Activated CD4-positive, alpha-beta T cell treated with anti-CD3 and anti-CD28 coated beads, Interleukin-2, amount 10 ng/mL, durations not matched to agents 7 days and 5 days (primary cell): ENCODE measurements at regions not wholly inside any gene's neighbourhood (a gene's known extent, or its start where the extent isn't known, plus 50 kb on each side); places are given as distances from the start of the nearest gene placed in this dataset.
"Not testable (repeated sequence)": the region's sequence is repeated elsewhere in the genome, so short reads cannot be mapped to it uniquely, and the experiment has no call there.

Experiments
- CTCF ChIA-PET: fragments of 350-600 bp; sonication (Branson Sonifier 250); formaldehyde crosslinking; loops from one replicate; lab custom pipeline; 2021; ENCODE audit warnings: antibody characterized with exemption; lab: Charles Lee
- POLR2A ChIA-PET: fragments of 350-600 bp; sonication (Branson Sonifier 250); formaldehyde crosslinking; loops from one replicate; lab custom pipeline; 2021; ENCODE audit warnings: antibody characterized with exemption; lab: Charles Lee
- DNase-seq: peaks from one replicate; pipeline ENCODE4 v3.0.0-alpha.2; 2020
- H3K27ac Mint-ChIP-seq: one replicate; pipeline ENCODE4 v1.8.0; 2021; ENCODE audit warnings: mild to moderate bottlenecking, moderate library complexity, mixed read lengths
- H3K27me3 Mint-ChIP-seq: one replicate; pipeline ENCODE4 v1.8.0; 2021; ENCODE audit warnings: mixed read lengths
- H3K36me3 Mint-ChIP-seq: one replicate; pipeline ENCODE4 v1.8.0; 2021; ENCODE audit warnings: low read depth, mixed read lengths
- H3K4me1 Mint-ChIP-seq: one replicate; pipeline ENCODE4 v1.8.0; 2021; ENCODE audit warnings: mixed read lengths
- H3K4me3 Mint-ChIP-seq: one replicate; pipeline ENCODE4 v1.8.0; 2021; ENCODE audit warnings: mild to moderate bottlenecking, moderate library complexity, mixed read lengths
- H3K9me3 Mint-ChIP-seq: one replicate; pipeline ENCODE4 v1.8.0; 2021; ENCODE audit warnings: mixed read lengths

GRCh38 chrX:838666-839065 lies 208.1 kb downstream of the SHOX start:
- H3K27ac Mint-ChIP-seq, H3K4me1 Mint-ChIP-seq, CTCF ChIA-PET, POLR2A ChIA-PET, H3K4me3 Mint-ChIP-seq, H3K36me3 Mint-ChIP-seq, H3K27me3 Mint-ChIP-seq, DNase-seq: not testable (repeated sequence)
- peaks cover 14% of the 10 kb centered on the region for H3K9me3 Mint-ChIP-seq

- CTCF ChIA-PET, H3K27ac Mint-ChIP-seq, H3K27me3 Mint-ChIP-seq, H3K36me3 Mint-ChIP-seq, H3K4me1 Mint-ChIP-seq, POLR2A ChIA-PET, DNase-seq, H3K4me3 Mint-ChIP-seq: not testable (repeated sequence)
- peaks cover 15% of the 10 kb centered on the region for H3K9me3 Mint-ChIP-seq
Observed at GRCh38 chrX:835857-836256, 205.3 kb downstream of the SHOX start.

GRCh38 chrX:830532-830931 lies 199.9 kb downstream of the SHOX start:
- DNase-seq, result no peak

GRCh38 chrX:829145-829544 lies 198.6 kb downstream of the SHOX start:
- ChIA-PET POLR2A (no interaction called here), CTCF (no interaction called here)
- H3K9me3 Mint-ChIP-seq, result peaks cover 4% of the 10 kb centered on the region
- H3K36me3 Mint-ChIP-seq, result no peaks in the 10 kb centered on the region
- no peak overlapping the region for H3K4me3 Mint-ChIP-seq
- H3K27ac Mint-ChIP-seq, result no peak overlapping the region
- no peaks in the 10 kb centered on the region for H3K27me3 Mint-ChIP-seq
- no peaks in the 10 kb centered on the region for H3K4me1 Mint-ChIP-seq
- DNase-seq, result no peak

More at GRCh38 chrX:830532-830931, 199.9 kb downstream of the SHOX start:
- peaks cover 4% of the 10 kb centered on the region for H3K9me3 Mint-ChIP-seq
- no peak overlapping the region for H3K4me3 Mint-ChIP-seq
- no peaks in the 10 kb centered on the region for H3K36me3 Mint-ChIP-seq
- H3K27me3 Mint-ChIP-seq, result no peaks in the 10 kb centered on the region
- ChIA-PET CTCF (no interaction called here), POLR2A (no interaction called here)
- H3K4me1 Mint-ChIP-seq, result no peaks in the 10 kb centered on the region
- no peak overlapping the region for H3K27ac Mint-ChIP-seq

- POLR2A ChIA-PET, result no interaction called here
- no peaks in the 10 kb centered on the region for H3K36me3 Mint-ChIP-seq
- no peak overlapping the region for H3K27ac Mint-ChIP-seq
- no peak for DNase-seq
- H3K9me3 Mint-ChIP-seq, result peaks cover 4% of the 10 kb centered on the region
- H3K27me3 Mint-ChIP-seq, result no peaks in the 10 kb centered on the region
- H3K4me1 Mint-ChIP-seq, result no peaks in the 10 kb centered on the region
- CTCF ChIA-PET, result no interaction called here
- no peak overlapping the region for H3K4me3 Mint-ChIP-seq
Observed at GRCh38 chrX:828411-828959, 197.9 kb downstream of the SHOX start.

GRCh38 chrX:826448-826847 lies 195.9 kb downstream of the SHOX start:
- CTCF ChIA-PET, result no interaction called here
- Mint-ChIP-seq H3K36me3 (no peaks in the 10 kb centered on the region), H3K27me3 (no peaks in the 10 kb centered on the region), H3K4me1 (no peaks in the 10 kb centered on the region), H3K9me3 (peaks cover 10% of the 10 kb centered on the region), H3K4me3 (no peak overlapping the region), H3K27ac (no peak overlapping the region)
- no peak for DNase-seq
- POLR2A ChIA-PET, result no interaction called here

GRCh38 chrX:825991-826390 lies 195.4 kb downstream of the SHOX start:
- POLR2A ChIA-PET, result no interaction called here
- H3K27ac Mint-ChIP-seq, result no peak overlapping the region
- H3K9me3 Mint-ChIP-seq, result peaks cover 10% of the 10 kb centered on the region
- H3K36me3 Mint-ChIP-seq, result no peaks in the 10 kb centered on the region
- no peaks in the 10 kb centered on the region for H3K27me3 Mint-ChIP-seq
- CTCF ChIA-PET, result no interaction called here
- no peak for DNase-seq
- H3K4me1 Mint-ChIP-seq, result no peaks in the 10 kb centered on the region
- H3K4me3 Mint-ChIP-seq, result no peak overlapping the region

- POLR2A ChIA-PET, DNase-seq, H3K36me3 Mint-ChIP-seq, H3K4me3 Mint-ChIP-seq, H3K27me3 Mint-ChIP-seq, H3K4me1 Mint-ChIP-seq, H3K27ac Mint-ChIP-seq, CTCF ChIA-PET: not testable (repeated sequence)
- H3K9me3 Mint-ChIP-seq, result peaks cover 10% of the 10 kb centered on the region
Observed at GRCh38 chrX:823073-823472, 192.5 kb downstream of the SHOX start.

GRCh38 chrX:821327-822107 lies 190.9 kb downstream of the SHOX start:
- H3K27me3 Mint-ChIP-seq, result no peaks in the 10 kb centered on the region
- CTCF ChIA-PET, result no interaction called here

GRCh38 chrX:819684-820083 lies 189.1 kb downstream of the SHOX start:
- no peak for DNase-seq

More at GRCh38 chrX:821327-822107, 190.9 kb downstream of the SHOX start:
- no peaks in the 10 kb centered on the region for H3K36me3 Mint-ChIP-seq
- DNase-seq, result no peak
- no peak overlapping the region for H3K4me3 Mint-ChIP-seq
- no peaks in the 10 kb centered on the region for H3K4me1 Mint-ChIP-seq
- no peak overlapping the region for H3K27ac Mint-ChIP-seq
- POLR2A ChIA-PET, result no interaction called here
- peaks cover 10% of the 10 kb centered on the region for H3K9me3 Mint-ChIP-seq

GRCh38 chrX:817759-818300 lies 187.2 kb downstream of the SHOX start:
- Mint-ChIP-seq H3K4me1 (no peaks in the 10 kb centered on the region), H3K36me3 (no peaks in the 10 kb centered on the region), H3K9me3 (peaks cover 13% of the 10 kb centered on the region), H3K4me3 (no peak overlapping the region), H3K27me3 (no peaks in the 10 kb centered on the region), H3K27ac (no peak overlapping the region)
- CTCF ChIA-PET, result no interaction called here
- POLR2A ChIA-PET, result no interaction called here
- DNase-seq, result no peak

More at GRCh38 chrX:819684-820083, 189.1 kb downstream of the SHOX start:
- CTCF ChIA-PET, result no interaction called here
- H3K4me1 Mint-ChIP-seq, result no peaks in the 10 kb centered on the region
- POLR2A ChIA-PET, result no interaction called here
- peaks cover 14% of the 10 kb centered on the region for H3K9me3 Mint-ChIP-seq
- no peak overlapping the region for H3K4me3 Mint-ChIP-seq
- H3K36me3 Mint-ChIP-seq, result no peaks in the 10 kb centered on the region
- no peak overlapping the region for H3K27ac Mint-ChIP-seq
- no peaks in the 10 kb centered on the region for H3K27me3 Mint-ChIP-seq

GRCh38 chrX:817147-817546 lies 186.6 kb downstream of the SHOX start:
- H3K4me1 Mint-ChIP-seq, POLR2A ChIA-PET, H3K4me3 Mint-ChIP-seq, H3K27me3 Mint-ChIP-seq, H3K36me3 Mint-ChIP-seq, H3K27ac Mint-ChIP-seq, CTCF ChIA-PET: not testable (repeated sequence)
- DNase-seq, result peak; percentile 15
- peaks cover 12% of the 10 kb centered on the region for H3K9me3 Mint-ChIP-seq

- Mint-ChIP-seq H3K9me3 (peaks cover 12% of the 10 kb centered on the region), H3K4me1 (no peaks in the 10 kb centered on the region)
Observed at GRCh38 chrX:816411-816810, 185.8 kb downstream of the SHOX start.

More at GRCh38 chrX:816411-816810, 185.8 kb downstream of the SHOX start:
- ChIA-PET CTCF (no interaction called here), POLR2A (no interaction called here)
- no peak for DNase-seq
- no peak overlapping the region for H3K27ac Mint-ChIP-seq
- no peak overlapping the region for H3K4me3 Mint-ChIP-seq
- H3K27me3 Mint-ChIP-seq, result no peaks in the 10 kb centered on the region
- no peaks in the 10 kb centered on the region for H3K36me3 Mint-ChIP-seq
